ENCODE measurements at regions not wholly inside any gene's neighbourhood (a gene's known extent, or its start where the extent isn't known, plus 50 kb on each side); places are given as distances from the start of the nearest gene placed in this dataset.

GRCh38 chr18:64807560-64807959, 658.7 kb upstream of the LINC00305 start:
- Histone ChIP-seq H3K4me1 (ENCODE audit: insufficient read depth, low read length) (no peaks in the 10 kb centered on the region), H3K4ac (ENCODE audit: low read depth, low read length) (no peak overlapping the region), H2BK120ac (ENCODE audit: low read depth, low read length, poor library complexity, severe bottlenecking) (no peak overlapping the region), H3K18ac (ENCODE audit: insufficient read length, low read depth, low read length) (no peak overlapping the region), H3K14ac (ENCODE audit: insufficient read depth, low read length) (no peak overlapping the region), H3K23ac (ENCODE audit: insufficient read length, low read depth, low read length) (no peak overlapping the region), H4K5ac (ENCODE audit: insufficient read length, low read depth, low read length) (no peak overlapping the region), H2BK5ac (ENCODE audit: insufficient read length, low read length) (no peak overlapping the region), H3K79me1 (ENCODE audit: insufficient read depth, low read depth, low read length, poor library complexity, severe bottlenecking) (no peaks in the 10 kb centered on the region), H4K8ac (replicated peaks; ENCODE audit: insufficient read length, low read depth, low read length) (no peak overlapping the region), H3K79me2 (ENCODE audit: insufficient read depth, low read length) (no peaks in the 10 kb centered on the region), H2AK5ac (ENCODE audit: insufficient read length, low read length) (no peak overlapping the region), H2AFZ (ENCODE audit: low read length) (no peak overlapping the region), H4K91ac (ENCODE audit: insufficient read length, low read depth, low read length) (no peak overlapping the region), H4K20me1 (ENCODE audit: control insufficient read depth, insufficient read depth, insufficient read length) (no peaks in the 10 kb centered on the region), H3K27me3 (ENCODE audit: insufficient read depth, low read length) (no peaks in the 10 kb centered on the region), H2BK15ac (ENCODE audit: low read depth, low read length) (no peak overlapping the region), H2BK20ac (ENCODE audit: low read depth, low read length, poor library complexity, severe bottlenecking) (no peak overlapping the region), H3K23me2 (ENCODE audit: insufficient read length, low read depth, low read length, poor library complexity, severe bottlenecking) (no peaks in the 10 kb centered on the region), H2BK12ac (ENCODE audit: insufficient read length, low read depth, low read length) (no peak overlapping the region), H3K9me3 (ENCODE audit: control insufficient read depth, low read depth, low read length) (no peaks in the 10 kb centered on the region), H3T11ph (ENCODE audit: low read length) (no peak overlapping the region), H3K27ac (ENCODE audit: insufficient read length, low read depth, low read length) (no peak overlapping the region), H3K9ac (ENCODE audit: extremely low read depth, insufficient read length, low read length) (no peak overlapping the region), H3K4me2 (ENCODE audit: insufficient read depth, insufficient read length, low read length) (no peak overlapping the region), H3K56ac (ENCODE audit: insufficient read length, low read depth, low read length) (no peak overlapping the region)
- H3K36me3 Mint-ChIP-seq (ENCODE audit: insufficient read depth in 1 of 3, low read depth in 3 of 3) = no peaks in the 10 kb centered on the region
- H3K4me3 Mint-ChIP-seq = no peak overlapping the region
- DNase-seq = no peak
- H3K27me3 Mint-ChIP-seq (ENCODE audit: low read depth) = no peaks in the 10 kb centered on the region
- no peaks in the 10 kb centered on the region for H3K9me3 Mint-ChIP-seq
- TF ChIP-seq CTCF (conservative IDR thresholded peaks at IDR 0.05) = no peak
- WGBS (ENCODE audit: extremely low coverage, insufficient read length, low lambda C conversion rate) = no CpG with 5 or more reads among the region's 5 CpGs
- H3K27ac Mint-ChIP-seq = no peak overlapping the region
- 0 out of 4 replicates have a peak, but pooled peaks cover 0 to 6% of the 10 kb centered on the region in 2 experiments for H3K4me1 Mint-ChIP-seq
